ENCODE measurements at regions not wholly inside any gene's neighbourhood (a gene's known extent, or its start where the extent isn't known, plus 50 kb on each side); places are given as distances from the start of the nearest gene placed in this dataset.

- FAIRE-seq, result no peak
- ChIA-PET POLR2A (no interaction called here), CTCF (ENCODE audit: low intra/inter-chr PET ratio, low total read pairs) (no interaction called here)
- in situ Hi-C loops (cut with HindIII; ENCODE audit: extremely low pct_ligation_motif_present, low pct_unique_long_range_greater_than_20kb), result no loop called here
- TF ChIP-seq ZNF335 (CRISPR knock-in tag; IDR thresholded peaks at IDR 0.05) (no peak), POLR2A (IDR thresholded peaks at IDR 0.05; ENCODE audit: insufficient read depth in 1 of 2, low read depth in 2 of 2, low read length in 2 of 2) (no peak), PAX8 (CRISPR knock-in tag; IDR thresholded peaks at IDR 0.05; ENCODE audit: borderline replicate concordance) (no peak), UBTF (CRISPR knock-in tag; IDR thresholded peaks at IDR 0.05) (no peak)
- no TSS peak for BruUV-seq (replicated peaks)
- Histone ChIP-seq H2AFZ (ENCODE audit: low read length) (no peak overlapping the region), H3K9ac (ENCODE audit: insufficient read depth, low read depth, low read length) (no peak overlapping the region), H3K36me3 (replicated peaks in 1 of 2; ENCODE audit: control insufficient read depth in 1 of 2, insufficient read depth in 2 of 2, low read length in 2 of 2) (no peaks in the 10 kb centered on the region), H3K4me3 (replicated peaks in 1 of 3; ENCODE audit: insufficient read depth in 1 of 3, low read depth in 2 of 3, low read length in 3 of 3) (no peak overlapping the region), H3K27me3 (ENCODE audit: control insufficient read depth in 1 of 2, insufficient read depth in 2 of 2, low read length in 2 of 2) (no peaks in the 10 kb centered on the region), H3K79me2 (ENCODE audit: insufficient read depth, low read length) (no peaks in the 10 kb centered on the region), H4K20me1 (ENCODE audit: insufficient read depth, low read length) (no peaks in the 10 kb centered on the region), H3K4me1 (ENCODE audit: insufficient read depth, low read length) (no peaks in the 10 kb centered on the region), H3K9me3 (ENCODE audit: low read length) (peaks cover 58% of the 10 kb centered on the region), H3K4me2 (ENCODE audit: low read depth, low read length) (no peak overlapping the region), H3K27ac (ENCODE audit: extremely low read length, insufficient read depth, low read length) (no peak overlapping the region)
- WGBS (ENCODE audit: low lambda C conversion rate), result 3% methylated on average over 1 of the region's 1 CpG
- intact Hi-C loops (cut with micrococcal nuclease; ENCODE audit: unreplicated experiment), result no loop called here
- DNase-seq (ENCODE audit: low spot score), result no peak
- ATAC-seq, result no peak
These were observed 341.4 kb upstream of the INTU start for GRCh38 chr4:127291316-127291715.

GRCh38 chr4:127293496-127293895 is 339.3 kb upstream of the INTU start:
- Histone ChIP-seq H3K9me3 (ENCODE audit: low read length) (peaks cover 72% of the 10 kb centered on the region), H3K4me3 (replicated peaks in 1 of 3; ENCODE audit: insufficient read depth in 1 of 3, low read depth in 2 of 3, low read length in 3 of 3) (no peak overlapping the region), H3K79me2 (ENCODE audit: insufficient read depth, low read length) (no peaks in the 10 kb centered on the region), H3K9ac (ENCODE audit: insufficient read depth, low read depth, low read length) (no peak overlapping the region), H4K20me1 (ENCODE audit: insufficient read depth, low read length) (no peaks in the 10 kb centered on the region), H3K27me3 (ENCODE audit: control insufficient read depth in 1 of 2, insufficient read depth in 2 of 2, low read length in 2 of 2) (no peaks in the 10 kb centered on the region), H3K4me1 (ENCODE audit: insufficient read depth, low read length) (no peaks in the 10 kb centered on the region), H2AFZ (ENCODE audit: low read length) (no peak overlapping the region), H3K4me2 (ENCODE audit: low read depth, low read length) (no peak overlapping the region), H3K36me3 (replicated peaks in 1 of 2; ENCODE audit: control insufficient read depth in 1 of 2, insufficient read depth in 2 of 2, low read length in 2 of 2) (no peaks in the 10 kb centered on the region), H3K27ac (ENCODE audit: extremely low read length, insufficient read depth, low read length) (no peak overlapping the region)
- no peak for ATAC-seq
- intact Hi-C loops (cut with micrococcal nuclease; ENCODE audit: unreplicated experiment) (no loop called here), in situ Hi-C loops (cut with HindIII; ENCODE audit: extremely low pct_ligation_motif_present, low pct_unique_long_range_greater_than_20kb) (no loop called here)
- ChIA-PET CTCF (ENCODE audit: low intra/inter-chr PET ratio, low total read pairs) (no interaction called here), POLR2A (no interaction called here)
- FAIRE-seq, result no peak
- TF ChIP-seq ZNF772 (CRISPR knock-in tag; IDR thresholded peaks at IDR 0.05), result no peak
- no peak for TF ChIP-seq SNAPC2 (CRISPR knock-in tag; IDR thresholded peaks at IDR 0.05)
- TF ChIP-seq ZNF562 (CRISPR knock-in tag; IDR thresholded peaks at IDR 0.05; ENCODE audit: borderline replicate concordance), result no peak
- TF ChIP-seq PHF21A (CRISPR knock-in tag; IDR thresholded peaks at IDR 0.05), result no peak
- TF ChIP-seq ZNF678 (CRISPR knock-in tag; IDR thresholded peaks at IDR 0.05), result no peak
- no TSS peak for BruUV-seq (replicated peaks)
- no peak for DNase-seq (ENCODE audit: low spot score)
- 0% methylated on average over 2 of the region's 2 CpGs for WGBS (ENCODE audit: low lambda C conversion rate)
